ENCODE measurements at regions not wholly inside any gene's neighbourhood (a gene's known extent, or its start where the extent isn't known, plus 50 kb on each side); places are given as distances from the start of the nearest gene placed in this dataset.

- no peak for TF ChIP-seq POLR2A (IDR thresholded peaks at IDR 0.05)
- TF ChIP-seq POLR2AphosphoS5 (IDR thresholded peaks at IDR 0.05): no peak
- TF ChIP-seq CTCF (IDR thresholded peaks at IDR 0.05): no peak
- TF ChIP-seq EP300 (IDR thresholded peaks at IDR 0.05): no peak
Measured at GRCh38 chr13:63026285-63026797, 1610.7 kb upstream of the PCDH20 start.

All from gastroesophageal sphincter (tissue), 3 donors.